Upper lobe of left lung (tissue), 4 donors: ENCODE measurements at regions not wholly inside any gene's neighbourhood (a gene's known extent, or its start where the extent isn't known, plus 50 kb on each side); places are given as distances from the start of the nearest gene placed in this dataset.

Experiments used
- EP300 ChIP-seq, 4 donors: sonication (generic); formaldehyde crosslinking; IDR thresholded peaks; one replicate each; pipeline ENCODE4 v1.5.1; 2017; ENCODE audit warnings: antibody characterized with exemption in 4 of 4, control low read depth in 2 of 4
- POLR2A ChIP-seq, 4 donors: fragments of 450-650 bp; IDR thresholded peaks; one replicate each; pipeline ENCODE4 v1.5.1; 2016 to 2017; ENCODE audit warnings: antibody characterized with exemption in 4 of 4, mild to moderate bottlenecking in 2 of 4
- POLR2AphosphoS5 ChIP-seq, 2 donors: sonication (generic); formaldehyde crosslinking; IDR thresholded peaks; one replicate each; pipeline ENCODE4 v1.5.1; 2017; ENCODE audit warnings: antibody characterized with exemption in 2 of 2
- TF ChIP-seq, protein P1 (sequence below), 6 experiments: fragments of 450-650 bp in 4 of 6; fragments of 200-600 bp in 2 of 6; sonication (generic) in 2 of 6; IDR thresholded peaks; one replicate each; pipeline ENCODE4 v1.5.1; 2016 to 2019; ENCODE audit warnings: antibody characterized with exemption in 6 of 6

DNA sequence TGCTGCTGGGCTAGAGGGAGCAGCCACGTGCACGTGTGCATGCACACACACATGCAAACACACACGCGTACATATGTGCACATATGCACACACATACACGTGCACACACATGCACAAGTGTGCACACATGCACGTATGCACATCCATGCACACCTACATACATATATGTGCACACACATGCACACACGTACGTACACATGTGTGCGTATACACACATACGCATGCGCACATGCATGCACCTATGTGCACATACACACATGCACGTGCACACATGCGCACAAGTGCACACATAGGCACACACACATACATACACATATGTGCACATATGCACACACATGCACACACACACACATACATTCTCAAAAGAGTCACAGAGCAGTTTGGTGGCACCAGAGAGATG, 85.9 kb upstream of the SLC25A33 start:
- TF ChIP-seq, protein P1, sequence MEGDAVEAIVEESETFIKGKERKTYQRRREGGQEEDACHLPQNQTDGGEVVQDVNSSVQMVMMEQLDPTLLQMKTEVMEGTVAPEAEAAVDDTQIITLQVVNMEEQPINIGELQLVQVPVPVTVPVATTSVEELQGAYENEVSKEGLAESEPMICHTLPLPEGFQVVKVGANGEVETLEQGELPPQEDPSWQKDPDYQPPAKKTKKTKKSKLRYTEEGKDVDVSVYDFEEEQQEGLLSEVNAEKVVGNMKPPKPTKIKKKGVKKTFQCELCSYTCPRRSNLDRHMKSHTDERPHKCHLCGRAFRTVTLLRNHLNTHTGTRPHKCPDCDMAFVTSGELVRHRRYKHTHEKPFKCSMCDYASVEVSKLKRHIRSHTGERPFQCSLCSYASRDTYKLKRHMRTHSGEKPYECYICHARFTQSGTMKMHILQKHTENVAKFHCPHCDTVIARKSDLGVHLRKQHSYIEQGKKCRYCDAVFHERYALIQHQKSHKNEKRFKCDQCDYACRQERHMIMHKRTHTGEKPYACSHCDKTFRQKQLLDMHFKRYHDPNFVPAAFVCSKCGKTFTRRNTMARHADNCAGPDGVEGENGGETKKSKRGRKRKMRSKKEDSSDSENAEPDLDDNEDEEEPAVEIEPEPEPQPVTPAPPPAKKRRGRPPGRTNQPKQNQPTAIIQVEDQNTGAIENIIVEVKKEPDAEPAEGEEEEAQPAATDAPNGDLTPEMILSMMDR (IDR thresholded peaks at IDR 0.05): no peak
- no peak for TF ChIP-seq POLR2A (IDR thresholded peaks at IDR 0.05)
- no peak for TF ChIP-seq POLR2AphosphoS5 (IDR thresholded peaks at IDR 0.05)
- TF ChIP-seq EP300 (IDR thresholded peaks at IDR 0.05): no peak
